KOPT-K1 (cell line): ENCODE measurements at regions not wholly inside any gene's neighbourhood (a gene's known extent, or its start where the extent isn't known, plus 50 kb on each side); places are given as distances from the start of the nearest gene placed in this dataset.

ENCODE experiments used
- H3K27ac ChIP-seq: fragments of 200-600 bp; sonication (generic); 2 replicates; pipeline ENCODE4 v1.5.1; 2016; ENCODE audit warnings: antibody characterized with exemption, mild to moderate bottlenecking, low read depth, low read length; ENCODE audit not compliant: poor library complexity, severe bottlenecking
- H3K36me3 ChIP-seq: fragments of 200-600 bp; sonication (generic); 2 replicates; pipeline ENCODE4 v1.5.1; 2017; ENCODE audit warnings: antibody characterized with exemption, mild to moderate bottlenecking, low read length, moderate library complexity; ENCODE audit not compliant: insufficient read depth
- H3K9me3 ChIP-seq: fragments of 200-600 bp; sonication (generic); 2 replicates; pipeline ENCODE4 v1.5.1; 2017; ENCODE audit warnings: antibody characterized with exemption, low read length, mild to moderate bottlenecking; ENCODE audit not compliant: insufficient read depth, poor library complexity, severe bottlenecking

GRCh38 chr11:38304926-38305325 is 1706.9 kb upstream of the RAG2 start:
- Histone ChIP-seq H3K27ac (no peak overlapping the region), H3K9me3 (no peaks in the 10 kb centered on the region), H3K36me3 (no peaks in the 10 kb centered on the region)

GRCh38 chr11:38302564-38302963 is 1704.5 kb upstream of the RAG2 start:
- H3K27ac ChIP-seq, result no peak overlapping the region
- H3K36me3 ChIP-seq, result no peaks in the 10 kb centered on the region
- H3K9me3 ChIP-seq, result no peaks in the 10 kb centered on the region

- Histone ChIP-seq H3K27ac (no peak overlapping the region), H3K9me3 (no peaks in the 10 kb centered on the region), H3K36me3 (no peaks in the 10 kb centered on the region)
These were observed 1702.5 kb upstream of the RAG2 start for GRCh38 chr11:38300570-38300969.

DNA sequence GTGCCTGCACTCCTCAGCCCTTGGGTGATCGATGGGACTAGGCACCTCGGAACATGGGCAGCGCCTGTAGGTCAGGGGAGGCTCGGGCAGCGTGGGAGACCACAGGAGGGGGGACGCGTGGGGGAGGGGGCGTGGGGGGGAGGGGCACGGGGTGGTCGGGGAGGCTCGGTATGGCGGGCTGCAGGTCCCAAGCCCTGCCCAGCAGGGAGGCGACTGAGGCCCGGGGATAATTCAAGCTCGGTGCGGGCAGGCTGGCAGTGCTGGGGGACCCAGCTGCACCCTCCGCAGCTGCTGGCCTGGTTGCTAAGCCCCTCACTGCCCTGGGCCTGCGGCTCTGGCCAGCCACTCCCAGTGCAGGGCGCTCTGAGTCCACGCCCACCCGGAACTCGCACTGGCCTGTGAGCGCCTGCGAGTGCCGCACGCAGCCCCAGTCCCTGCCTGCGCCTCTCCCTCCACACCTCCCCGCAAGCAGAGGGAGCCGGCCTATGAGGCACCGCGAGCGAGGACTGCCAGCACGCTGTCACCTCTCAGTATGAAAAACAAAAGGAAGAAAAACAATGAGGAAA is 1698.3 kb upstream of the RAG2 start:
- no peak overlapping the region for H3K27ac ChIP-seq
- H3K36me3 ChIP-seq, result no peaks in the 10 kb centered on the region
- H3K9me3 ChIP-seq, result no peaks in the 10 kb centered on the region

DNA sequence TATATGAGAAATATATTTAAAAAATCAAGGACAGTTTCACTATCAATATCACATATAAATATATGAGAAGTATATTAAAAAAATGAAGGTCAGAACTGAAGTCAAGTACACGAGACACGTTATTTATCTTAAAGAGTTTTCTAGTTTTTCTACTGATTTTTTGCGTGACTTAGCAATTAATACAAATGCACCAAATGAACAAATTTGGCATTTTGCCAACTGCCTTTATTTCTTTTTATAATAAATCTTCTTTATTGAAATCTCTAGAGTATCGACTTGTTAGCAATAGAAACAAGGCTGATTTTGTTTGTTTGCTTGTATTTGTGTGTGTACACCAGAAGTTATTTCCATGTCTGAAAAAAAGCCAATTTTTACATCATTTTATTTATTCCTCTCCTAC is 1684.7 kb upstream of the RAG2 start:
- Histone ChIP-seq H3K27ac (no peak overlapping the region), H3K36me3 (no peaks in the 10 kb centered on the region)

GRCh38 chr11:38278457-38279141 is 1680.6 kb upstream of the RAG2 start:
- no peak overlapping the region for H3K27ac ChIP-seq

More for the DNA sequence above, 1684.7 kb upstream of the RAG2 start:
- no peaks in the 10 kb centered on the region for H3K9me3 ChIP-seq

DNA sequence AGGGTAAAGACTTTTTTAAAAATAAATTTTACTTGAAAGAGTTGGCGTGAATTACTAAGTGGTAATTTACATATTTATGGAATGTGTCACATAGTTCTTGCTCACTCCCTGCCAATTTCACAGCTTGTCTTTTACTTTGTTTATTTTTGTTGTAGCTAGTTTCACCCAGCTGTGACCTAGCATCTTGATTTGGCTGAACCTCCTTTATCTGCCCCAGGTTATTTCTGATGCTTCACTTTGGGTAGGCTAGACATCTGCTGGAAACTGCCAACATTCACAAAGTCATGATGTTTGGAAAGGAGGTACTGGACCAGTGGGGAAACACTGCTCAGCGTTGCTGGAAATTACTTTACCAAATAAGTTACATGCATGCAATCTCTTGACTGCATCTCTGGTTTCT is 1676.0 kb upstream of the RAG2 start:
- no peaks in the 10 kb centered on the region for H3K9me3 ChIP-seq
- no peaks in the 10 kb centered on the region for H3K36me3 ChIP-seq
- no peak overlapping the region for H3K27ac ChIP-seq

More at GRCh38 chr11:38278457-38279141, 1680.6 kb upstream of the RAG2 start:
- no peaks in the 10 kb centered on the region for H3K9me3 ChIP-seq
- H3K36me3 ChIP-seq, result no peaks in the 10 kb centered on the region

DNA sequence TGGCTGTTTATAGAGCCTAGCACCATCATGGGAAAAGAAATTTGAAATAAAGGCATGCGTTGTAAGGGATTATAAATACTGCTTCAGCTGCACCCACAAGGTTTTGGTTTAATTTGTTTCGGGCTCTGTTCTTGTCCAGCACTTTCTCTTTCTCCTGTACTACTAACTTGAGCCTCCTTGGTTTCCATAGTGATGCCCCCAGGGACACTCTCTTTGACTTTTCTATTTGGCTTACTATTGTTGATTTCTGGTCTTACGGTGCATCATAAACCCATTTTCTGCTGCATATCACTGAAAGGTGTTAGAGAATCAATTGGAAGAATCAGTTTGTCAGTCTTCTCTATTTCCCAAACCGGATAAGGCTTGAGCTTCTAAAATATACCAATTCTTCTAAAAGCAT is 1674.3 kb upstream of the RAG2 start:
- H3K36me3 ChIP-seq, result no peaks in the 10 kb centered on the region
- H3K27ac ChIP-seq, result no peak overlapping the region
- H3K9me3 ChIP-seq, result no peaks in the 10 kb centered on the region

DNA sequence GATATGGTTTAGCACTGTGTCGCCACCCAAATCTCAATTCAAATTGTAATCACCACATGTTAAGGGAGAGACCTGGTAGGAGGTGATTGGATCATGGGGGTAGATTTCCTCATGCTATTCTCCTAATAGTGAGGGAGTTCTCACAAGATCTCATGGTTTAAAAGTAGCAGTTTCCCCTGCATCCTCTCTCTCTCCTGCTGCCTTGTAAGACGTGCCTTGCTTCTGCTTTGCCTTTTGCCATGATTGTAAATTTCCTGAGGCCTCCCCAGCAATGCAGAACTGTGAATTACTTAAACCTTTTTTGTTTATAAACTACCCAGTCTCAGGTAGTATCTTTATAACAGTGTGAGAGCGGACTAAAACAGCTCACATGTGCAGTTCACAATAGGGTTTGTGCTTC is 1668.7 kb upstream of the RAG2 start:
- no peaks in the 10 kb centered on the region for H3K9me3 ChIP-seq
- no peak overlapping the region for H3K27ac ChIP-seq
- H3K36me3 ChIP-seq, result no peaks in the 10 kb centered on the region

DNA sequence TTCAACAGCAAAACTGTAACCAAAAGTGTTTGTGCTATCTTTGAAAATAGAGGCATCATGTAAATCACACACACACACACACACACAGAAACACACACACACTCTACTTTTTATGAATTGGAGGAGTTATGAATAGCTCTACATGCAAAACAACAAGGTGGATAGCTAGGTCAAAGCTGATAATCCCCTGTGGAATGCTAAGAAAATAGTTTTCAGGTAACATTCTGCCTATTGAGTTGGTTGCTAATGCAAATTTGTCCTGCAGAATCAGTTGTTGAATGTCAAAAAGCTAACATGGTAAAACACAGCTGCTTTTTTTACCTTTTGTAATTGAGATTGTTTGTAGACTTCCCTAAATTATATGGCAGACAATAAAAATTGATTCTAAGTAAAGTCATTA is 1658.4 kb upstream of the RAG2 start:
- H3K36me3 ChIP-seq, result no peaks in the 10 kb centered on the region
- H3K27ac ChIP-seq, result no peak overlapping the region
- H3K9me3 ChIP-seq, result no peaks in the 10 kb centered on the region

DNA sequence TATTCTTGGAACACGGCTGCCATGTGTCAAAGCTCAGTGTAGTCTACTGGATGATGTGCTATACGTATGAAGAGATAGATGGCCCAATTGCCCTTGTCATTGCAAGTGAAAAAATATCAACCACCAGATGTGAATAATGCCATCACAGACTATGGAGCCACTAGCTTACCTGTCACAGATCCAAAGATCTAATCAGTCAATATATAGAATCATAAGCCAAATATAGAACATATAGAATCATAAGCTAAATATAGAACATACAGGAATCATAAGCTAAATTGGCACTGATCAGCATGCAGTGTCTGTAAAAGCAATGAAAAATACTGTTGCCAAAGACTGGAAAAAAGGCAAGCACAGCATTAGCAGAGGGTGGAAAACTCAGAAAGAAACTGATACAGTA is 1656.9 kb upstream of the RAG2 start:
- H3K9me3 ChIP-seq, result no peaks in the 10 kb centered on the region
- no peak overlapping the region for H3K27ac ChIP-seq
- H3K36me3 ChIP-seq, result no peaks in the 10 kb centered on the region

DNA sequence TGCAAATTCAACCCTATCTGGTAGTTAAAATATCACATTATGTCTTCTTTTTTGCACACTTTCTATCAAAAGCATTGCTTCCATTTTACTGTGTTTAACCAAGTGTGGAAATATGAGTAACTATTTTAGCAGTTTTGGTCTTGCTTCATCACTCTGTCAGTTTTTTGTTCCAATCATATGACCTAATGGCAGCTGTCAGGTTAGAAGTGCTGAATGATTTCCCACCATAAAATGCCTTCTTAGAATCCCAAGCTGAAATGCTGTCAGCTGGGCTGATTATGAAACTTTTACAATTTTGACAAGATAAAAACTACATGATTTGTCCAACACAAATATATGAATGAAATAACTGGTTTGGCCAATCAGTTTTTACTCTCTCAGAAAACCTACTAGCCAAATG is 1654.6 kb upstream of the RAG2 start:
- Histone ChIP-seq H3K36me3 (no peaks in the 10 kb centered on the region), H3K27ac (no peak overlapping the region), H3K9me3 (no peaks in the 10 kb centered on the region)

GRCh38 chr11:38246451-38246850 is 1648.4 kb upstream of the RAG2 start:
- no peaks in the 10 kb centered on the region for H3K36me3 ChIP-seq
- no peak overlapping the region for H3K27ac ChIP-seq
- no peaks in the 10 kb centered on the region for H3K9me3 ChIP-seq

DNA sequence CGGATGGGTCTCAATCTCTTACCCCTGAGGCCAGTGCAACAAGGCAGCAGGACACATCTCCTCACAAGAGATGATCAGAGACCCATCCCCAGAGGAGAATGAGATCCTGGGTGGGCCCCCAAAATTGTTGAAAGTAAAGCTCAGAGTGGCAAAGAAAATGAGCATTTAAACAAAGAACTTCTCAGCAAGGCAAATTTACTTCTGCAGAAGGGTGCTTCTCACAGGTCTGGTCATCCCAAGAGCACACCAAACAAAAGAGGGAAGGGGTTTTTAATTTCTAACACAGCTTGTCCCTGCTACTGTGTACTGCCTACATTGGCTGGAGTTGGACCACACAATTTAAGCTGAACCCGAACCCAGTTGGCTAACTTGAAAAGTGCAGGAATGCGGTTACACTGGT is 1628.6 kb upstream of the RAG2 start:
- no peaks in the 10 kb centered on the region for H3K36me3 ChIP-seq
- H3K27ac ChIP-seq, result no peak overlapping the region
- peaks cover 13% of the 10 kb centered on the region for H3K9me3 ChIP-seq

DNA sequence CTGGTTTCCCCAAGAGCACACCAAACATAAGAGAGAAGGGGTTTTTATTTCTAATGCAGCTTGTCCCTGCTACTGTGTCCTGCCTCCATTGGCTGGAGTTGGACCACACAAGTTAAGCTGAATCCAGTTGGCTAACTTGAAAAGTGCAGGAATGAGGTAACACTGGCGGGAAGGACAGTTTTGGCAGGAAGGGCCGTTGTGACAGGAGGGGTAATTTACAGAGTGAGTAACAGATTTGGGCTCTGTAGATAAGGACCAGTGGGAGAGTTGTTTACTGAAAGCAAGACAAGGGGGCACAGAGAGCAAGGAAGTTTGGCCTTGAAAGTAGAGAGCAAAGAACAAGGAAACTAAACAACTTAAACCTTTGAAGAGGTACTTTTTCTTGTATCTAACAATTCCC is 1623.3 kb upstream of the RAG2 start:
- no peak overlapping the region for H3K27ac ChIP-seq
- H3K9me3 ChIP-seq, result peaks cover 6% of the 10 kb centered on the region
- H3K36me3 ChIP-seq, result no peaks in the 10 kb centered on the region

DNA sequence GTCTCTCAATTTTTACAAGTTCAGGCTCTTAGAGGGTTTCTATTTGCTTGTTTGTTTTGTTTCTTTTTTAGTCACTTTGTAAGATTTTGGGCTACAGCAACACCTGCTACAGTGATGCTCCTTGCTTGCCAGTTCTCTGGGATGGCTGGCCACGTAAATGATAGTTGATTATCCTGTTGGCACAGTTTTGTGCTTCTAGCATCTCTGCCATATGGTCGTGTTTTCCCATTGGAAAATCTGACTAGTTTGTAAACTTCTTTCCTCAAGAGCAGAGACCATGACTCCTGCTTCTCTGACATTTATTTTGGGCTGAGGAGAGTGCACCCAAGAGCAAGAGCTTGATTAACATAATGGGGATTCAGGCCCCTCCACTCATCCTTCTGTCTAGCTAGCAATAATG is 1621.6 kb upstream of the RAG2 start:
- Histone ChIP-seq H3K9me3 (no peaks in the 10 kb centered on the region), H3K27ac (no peak overlapping the region), H3K36me3 (no peaks in the 10 kb centered on the region)
